ENCODE measurements at regions not wholly inside any gene's neighbourhood (a gene's known extent, or its start where the extent isn't known, plus 50 kb on each side); places are given as distances from the start of the nearest gene placed in this dataset.

GRCh38 chr4:165612936-165613335 is 234.1 kb downstream of the CPE start:
- H3K27me3 ChIP-seq: no peaks in the 10 kb centered on the region
- peaks cover 0 to 3% (median 0%) of the 10 kb centered on the region in 4 donors for H3K4me1 ChIP-seq
- no peak for DNase-seq
- WGBS, 2 donors (ENCODE audit: low coverage in 1 of 2): 27% methylated on average over 1 of the region's 1 CpG; no CpG with 5 or more reads in 1 of the 2 donors
- H3K36me3 ChIP-seq: no peaks in the 10 kb centered on the region
- TF ChIP-seq POLR2A (IDR thresholded peaks at IDR 0.05): no peak
- TF ChIP-seq, protein P1, sequence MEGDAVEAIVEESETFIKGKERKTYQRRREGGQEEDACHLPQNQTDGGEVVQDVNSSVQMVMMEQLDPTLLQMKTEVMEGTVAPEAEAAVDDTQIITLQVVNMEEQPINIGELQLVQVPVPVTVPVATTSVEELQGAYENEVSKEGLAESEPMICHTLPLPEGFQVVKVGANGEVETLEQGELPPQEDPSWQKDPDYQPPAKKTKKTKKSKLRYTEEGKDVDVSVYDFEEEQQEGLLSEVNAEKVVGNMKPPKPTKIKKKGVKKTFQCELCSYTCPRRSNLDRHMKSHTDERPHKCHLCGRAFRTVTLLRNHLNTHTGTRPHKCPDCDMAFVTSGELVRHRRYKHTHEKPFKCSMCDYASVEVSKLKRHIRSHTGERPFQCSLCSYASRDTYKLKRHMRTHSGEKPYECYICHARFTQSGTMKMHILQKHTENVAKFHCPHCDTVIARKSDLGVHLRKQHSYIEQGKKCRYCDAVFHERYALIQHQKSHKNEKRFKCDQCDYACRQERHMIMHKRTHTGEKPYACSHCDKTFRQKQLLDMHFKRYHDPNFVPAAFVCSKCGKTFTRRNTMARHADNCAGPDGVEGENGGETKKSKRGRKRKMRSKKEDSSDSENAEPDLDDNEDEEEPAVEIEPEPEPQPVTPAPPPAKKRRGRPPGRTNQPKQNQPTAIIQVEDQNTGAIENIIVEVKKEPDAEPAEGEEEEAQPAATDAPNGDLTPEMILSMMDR (IDR thresholded peaks at IDR 0.05): no peak
- TF ChIP-seq POLR2AphosphoS5 (IDR thresholded peaks at IDR 0.05): no peak
- TF ChIP-seq EP300 (IDR thresholded peaks at IDR 0.05; ENCODE audit: low read depth): no peak
- intact Hi-C loops (cut with DNase I; ENCODE audit: low total_unique reads) (no loop called here), in situ Hi-C loops (cut with MboI; ENCODE audit: low pct_ligation_motif_present in 1 of 4, low pct_unique_long_range_greater_than_20kb in 1 of 4, low sequenced_read_pairs in 3 of 4) (no loop called here)
- H3K4me3 ChIP-seq: no peak overlapping the region
- no peaks in the 10 kb centered on the region for H3K9me3 ChIP-seq
- peak overlapping the region in 2 of 4 donors; percentile 5 to 33 for H3K27ac ChIP-seq

GRCh38 chr4:165613581-165613980 is 234.8 kb downstream of the CPE start:
- DNase-seq: no peak
- Histone ChIP-seq H3K4me1 (peaks cover 0 to 3% (median 0%) of the 10 kb centered on the region in 4 donors), H3K36me3 (no peaks in the 10 kb centered on the region), H3K9me3 (no peaks in the 10 kb centered on the region), H3K27me3 (no peaks in the 10 kb centered on the region), H3K4me3 (no peak overlapping the region), H3K27ac (peak overlapping the region in 2 of 4 donors; percentile 5 to 33)
- in situ Hi-C loops (cut with MboI; ENCODE audit: low pct_ligation_motif_present in 1 of 4, low pct_unique_long_range_greater_than_20kb in 1 of 4, low sequenced_read_pairs in 3 of 4): no loop called here
- no peak for TF ChIP-seq EP300 (IDR thresholded peaks at IDR 0.05; ENCODE audit: low read depth)
- no peak for TF ChIP-seq POLR2AphosphoS5 (IDR thresholded peaks at IDR 0.05)
- no peak for TF ChIP-seq POLR2A (IDR thresholded peaks at IDR 0.05)
- TF ChIP-seq, protein P1 (IDR thresholded peaks at IDR 0.05): no peak
- intact Hi-C loops (cut with DNase I; ENCODE audit: low total_unique reads): no loop called here
- 50 to 68% methylated on average over 2 of the region's 2 CpGs for WGBS, 2 donors (ENCODE audit: low coverage in 1 of 2)

DNA sequence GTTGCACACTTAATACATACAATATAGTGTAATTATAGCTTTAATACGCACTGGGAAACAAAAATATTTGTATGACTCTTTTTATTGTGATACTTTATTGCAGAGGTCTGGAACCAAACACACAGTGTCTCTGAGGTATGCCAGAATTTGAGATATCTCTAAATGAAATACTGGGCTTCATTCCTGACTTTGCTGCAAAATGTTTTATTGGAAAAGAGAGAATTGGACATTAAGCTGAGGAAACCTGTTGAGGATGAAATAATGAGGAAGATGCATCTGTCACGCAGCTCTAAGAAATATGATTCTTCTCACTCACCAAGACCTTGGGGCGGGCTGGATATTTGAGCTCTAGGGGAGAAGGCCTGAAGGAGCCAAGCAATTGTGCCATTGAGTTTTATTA is 242.1 kb downstream of the CPE start:
- Histone ChIP-seq H3K27ac (no peak overlapping the region), H3K9me3 (no peaks in the 10 kb centered on the region), H3K4me1 (no peaks in the 10 kb centered on the region), H3K27me3 (no peaks in the 10 kb centered on the region), H3K4me3 (no peak overlapping the region), H3K36me3 (no peaks in the 10 kb centered on the region)
- DNase-seq: no peak
- 36 to 70% methylated on average over 1 to 3 of the region's 3 CpGs for WGBS, 2 donors (ENCODE audit: low coverage in 1 of 2)
- TF ChIP-seq, protein P1 (IDR thresholded peaks at IDR 0.05): no peak
- TF ChIP-seq POLR2AphosphoS5 (IDR thresholded peaks at IDR 0.05): no peak
- TF ChIP-seq POLR2A (IDR thresholded peaks at IDR 0.05): no peak
- TF ChIP-seq EP300 (IDR thresholded peaks at IDR 0.05; ENCODE audit: low read depth): no peak
- in situ Hi-C loops (cut with MboI; ENCODE audit: low pct_ligation_motif_present in 1 of 4, low pct_unique_long_range_greater_than_20kb in 1 of 4, low sequenced_read_pairs in 3 of 4) (no loop called here), intact Hi-C loops (cut with DNase I; ENCODE audit: low total_unique reads) (no loop called here)

GRCh38 chr4:165621983-165622382 is 243.2 kb downstream of the CPE start:
- in situ Hi-C loops (cut with MboI; ENCODE audit: low pct_ligation_motif_present in 1 of 4, low pct_unique_long_range_greater_than_20kb in 1 of 4, low sequenced_read_pairs in 3 of 4): no loop called here
- no peak overlapping the region for H3K4me3 ChIP-seq
- intact Hi-C loops (cut with DNase I; ENCODE audit: low total_unique reads): no loop called here
- H3K36me3 ChIP-seq: no peaks in the 10 kb centered on the region
- H3K27me3 ChIP-seq: no peaks in the 10 kb centered on the region
- H3K27ac ChIP-seq: no peak overlapping the region
- H3K9me3 ChIP-seq: no peaks in the 10 kb centered on the region
- no peak for TF ChIP-seq POLR2AphosphoS5 (IDR thresholded peaks at IDR 0.05)
- TF ChIP-seq POLR2A (IDR thresholded peaks at IDR 0.05): no peak
- no peak for TF ChIP-seq EP300 (IDR thresholded peaks at IDR 0.05; ENCODE audit: low read depth)
- TF ChIP-seq, protein P1 (IDR thresholded peaks at IDR 0.05): no peak
- 62 to 68% methylated on average over 5 of the region's 5 CpGs for WGBS, 2 donors (ENCODE audit: low coverage in 1 of 2)
- H3K4me1 ChIP-seq: no peaks in the 10 kb centered on the region
- DNase-seq: no peak

Data from transverse colon (tissue), 4 donors.